ENCODE measurements at regions not wholly inside any gene's neighbourhood (a gene's known extent, or its start where the extent isn't known, plus 50 kb on each side); places are given as distances from the start of the nearest gene placed in this dataset.

DNA sequence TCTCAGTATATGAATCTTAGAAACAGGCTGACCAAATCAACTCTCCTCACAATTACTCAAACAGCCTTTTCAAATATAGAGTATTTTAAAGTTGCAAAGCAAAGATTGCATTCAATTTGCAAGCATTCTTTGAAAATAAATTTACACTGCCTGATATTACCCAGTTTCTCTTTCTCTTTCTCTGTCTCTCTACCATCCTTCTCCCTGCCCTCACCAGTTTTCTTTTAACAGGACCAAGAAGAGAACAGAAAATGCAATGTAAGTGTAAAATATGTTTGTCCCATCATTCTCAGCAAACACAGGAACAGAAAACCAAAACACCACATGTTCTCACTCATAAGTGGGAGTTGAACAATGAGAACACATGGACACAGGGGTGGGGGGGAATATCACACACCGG lies 520.3 kb upstream of the USP15 start:
- TF ChIP-seq ELF4 (IDR thresholded peaks at IDR 0.05): no peak
- no peak for TF ChIP-seq HDGF (IDR thresholded peaks at IDR 0.05; ENCODE audit: borderline replicate concordance)
- TF ChIP-seq L3MBTL2 (conservative IDR thresholded peaks at IDR 0.05): no peak
- TF ChIP-seq FOXM1 (IDR thresholded peaks at IDR 0.05; ENCODE audit: borderline replicate concordance): no peak
- TF ChIP-seq SP1 (IDR thresholded peaks at IDR 0.05): no peak

All from HEK293T (cell line).